DMS114 treated with DMSO at 0.1 percent for 48 hours (cell line): ENCODE measurements at regions not wholly inside any gene's neighbourhood (a gene's known extent, or its start where the extent isn't known, plus 50 kb on each side); places are given as distances from the start of the nearest gene placed in this dataset.

ENCODE experiments used
- DNase-seq: peaks from one replicate; lab custom pipeline; 2025; ENCODE audit not compliant: unreplicated experiment; lab: John Stamatoyannopoulos, UW

GRCh38 chr17:79427621-79428539 lies 183.0 kb downstream of the RBFOX3 start:
- no peak for DNase-seq

- DNase-seq, result no peak
These were observed 185.2 kb downstream of the RBFOX3 start for GRCh38 chr17:79425686-79426085.

GRCh38 chr17:79424471-79425185 lies 186.2 kb downstream of the RBFOX3 start:
- DNase-seq, result no peak

GRCh38 chr17:79423811-79424465 lies 186.9 kb downstream of the RBFOX3 start:
- no peak for DNase-seq

- no peak for DNase-seq
These were observed 188.6 kb downstream of the RBFOX3 start for GRCh38 chr17:79422236-79422635.

- DNase-seq, result no peak
These were observed 190.3 kb downstream of the RBFOX3 start for GRCh38 chr17:79420318-79421243.

- DNase-seq, result no peak
These were observed 193.3 kb downstream of the RBFOX3 start for GRCh38 chr17:79417476-79417988.

GRCh38 chr17:79415909-79416308 lies 194.9 kb downstream of the RBFOX3 start:
- no peak for DNase-seq

GRCh38 chr17:79415365-79415764 lies 195.5 kb downstream of the RBFOX3 start:
- DNase-seq, result no peak

GRCh38 chr17:79414793-79415211 lies 196.0 kb downstream of the RBFOX3 start:
- DNase-seq, result no peak

GRCh38 chr17:79414063-79414792 lies 196.6 kb downstream of the RBFOX3 start:
- DNase-seq, result no peak

- DNase-seq, result no peak
These were observed 197.2 kb downstream of the RBFOX3 start for GRCh38 chr17:79413611-79414010.

- DNase-seq, result no peak
These were observed 197.9 kb downstream of the RBFOX3 start for GRCh38 chr17:79412886-79413390.

- no peak for DNase-seq
These were observed 198.7 kb downstream of the RBFOX3 start for GRCh38 chr17:79412110-79412509.

GRCh38 chr17:79411419-79411818 lies 199.4 kb downstream of the RBFOX3 start:
- no peak for DNase-seq

- DNase-seq, result no peak
These were observed 200.2 kb downstream of the RBFOX3 start for GRCh38 chr17:79410681-79411080.

- no peak for DNase-seq
These were observed 202.6 kb downstream of the RBFOX3 start for GRCh38 chr17:79408251-79408650.

GRCh38 chr17:79407385-79407784 lies 203.5 kb downstream of the RBFOX3 start:
- no peak for DNase-seq

GRCh38 chr17:79406316-79406715 lies 204.5 kb downstream of the RBFOX3 start:
- no peak for DNase-seq
